ENCODE measurements at regions not wholly inside any gene's neighbourhood (a gene's known extent, or its start where the extent isn't known, plus 50 kb on each side); places are given as distances from the start of the nearest gene placed in this dataset.

DNA sequence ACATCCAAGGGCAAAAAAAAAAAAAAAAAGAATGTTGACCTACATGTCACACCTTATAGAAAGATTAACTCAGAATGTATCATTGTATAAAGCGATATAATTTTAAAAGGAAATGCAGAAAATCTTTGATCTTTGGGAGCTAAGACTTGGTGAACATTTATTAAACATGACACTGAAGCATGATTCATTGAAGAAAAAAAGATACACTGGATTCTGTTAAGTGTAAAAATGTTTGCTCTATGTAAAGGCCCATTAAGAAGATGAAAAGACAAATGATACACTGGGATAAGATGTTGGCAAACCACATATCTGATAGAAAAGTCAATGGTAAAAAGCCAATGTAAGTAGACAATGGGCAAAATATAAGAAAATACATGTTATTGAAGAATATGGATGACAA is 1131.0 kb downstream of the AACS start:
- TF ChIP-seq, protein P1, sequence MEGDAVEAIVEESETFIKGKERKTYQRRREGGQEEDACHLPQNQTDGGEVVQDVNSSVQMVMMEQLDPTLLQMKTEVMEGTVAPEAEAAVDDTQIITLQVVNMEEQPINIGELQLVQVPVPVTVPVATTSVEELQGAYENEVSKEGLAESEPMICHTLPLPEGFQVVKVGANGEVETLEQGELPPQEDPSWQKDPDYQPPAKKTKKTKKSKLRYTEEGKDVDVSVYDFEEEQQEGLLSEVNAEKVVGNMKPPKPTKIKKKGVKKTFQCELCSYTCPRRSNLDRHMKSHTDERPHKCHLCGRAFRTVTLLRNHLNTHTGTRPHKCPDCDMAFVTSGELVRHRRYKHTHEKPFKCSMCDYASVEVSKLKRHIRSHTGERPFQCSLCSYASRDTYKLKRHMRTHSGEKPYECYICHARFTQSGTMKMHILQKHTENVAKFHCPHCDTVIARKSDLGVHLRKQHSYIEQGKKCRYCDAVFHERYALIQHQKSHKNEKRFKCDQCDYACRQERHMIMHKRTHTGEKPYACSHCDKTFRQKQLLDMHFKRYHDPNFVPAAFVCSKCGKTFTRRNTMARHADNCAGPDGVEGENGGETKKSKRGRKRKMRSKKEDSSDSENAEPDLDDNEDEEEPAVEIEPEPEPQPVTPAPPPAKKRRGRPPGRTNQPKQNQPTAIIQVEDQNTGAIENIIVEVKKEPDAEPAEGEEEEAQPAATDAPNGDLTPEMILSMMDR (IDR thresholded peaks at IDR 0.05; ENCODE audit: control extremely low read depth in 1 of 3, insufficient read depth in 1 of 3, low read depth in 1 of 3, low read length in 3 of 3): no peak
- TF ChIP-seq, protein P2, sequence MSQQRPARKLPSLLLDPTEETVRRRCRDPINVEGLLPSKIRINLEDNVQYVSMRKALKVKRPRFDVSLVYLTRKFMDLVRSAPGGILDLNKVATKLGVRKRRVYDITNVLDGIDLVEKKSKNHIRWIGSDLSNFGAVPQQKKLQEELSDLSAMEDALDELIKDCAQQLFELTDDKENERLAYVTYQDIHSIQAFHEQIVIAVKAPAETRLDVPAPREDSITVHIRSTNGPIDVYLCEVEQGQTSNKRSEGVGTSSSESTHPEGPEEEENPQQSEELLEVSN (IDR thresholded peaks at IDR 0.05): no peak
- TF ChIP-seq POLR2AphosphoS5 (IDR thresholded peaks at IDR 0.05; ENCODE audit: low read depth, low read length): no peak
